Breast epithelium (tissue), 3 donors: ENCODE measurements at regions not wholly inside any gene's neighbourhood (a gene's known extent, or its start where the extent isn't known, plus 50 kb on each side); places are given as distances from the start of the nearest gene placed in this dataset.

ENCODE experiments used
- CTCF ChIP-seq, 3 donors: fragments of 450-650 bp; IDR thresholded peaks; one replicate each; pipeline ENCODE4 v1.5.1; 2016 to 2017; ENCODE audit warnings: antibody characterized with exemption in 3 of 3, mild to moderate bottlenecking in 3 of 3, moderate library complexity in 3 of 3
- POLR2A ChIP-seq: fragments of 450-650 bp; IDR thresholded peaks from one replicate; pipeline ENCODE4 v1.6.1; 2016; ENCODE audit warnings: antibody characterized with exemption, mild to moderate bottlenecking, moderate library complexity

GRCh38 chr2:204129591-204130294 is 193.2 kb downstream of the ICOS start:
- TF ChIP-seq CTCF (IDR thresholded peaks at IDR 0.05) = no peak
- TF ChIP-seq POLR2A = no peak
